ENCODE measurements at regions not wholly inside any gene's neighbourhood (a gene's known extent, or its start where the extent isn't known, plus 50 kb on each side); places are given as distances from the start of the nearest gene placed in this dataset.

GRCh38 chr15:81480645-81481053, 106.6 kb upstream of the TMC3 start:
- H3K27me3 ChIP-seq (ENCODE audit: insufficient read depth, low read length): no peaks in the 10 kb centered on the region
- no peak overlapping the region for H3T11ph ChIP-seq (ENCODE audit: low read length)
- H3K4me1 ChIP-seq (ENCODE audit: insufficient read depth, low read length): peaks cover 2% of the 10 kb centered on the region; the same call in 1 of the 2 replicates
- no peaks in the 10 kb centered on the region for H3K79me1 ChIP-seq (ENCODE audit: insufficient read depth, low read depth, low read length, poor library complexity, severe bottlenecking)
- H2BK120ac ChIP-seq (ENCODE audit: low read depth, low read length, poor library complexity, severe bottlenecking): no peak overlapping the region
- H3K4me1 Mint-ChIP-seq: peaks cover 6% of the 10 kb centered on the region in 2 experiments
- no peak overlapping the region for H3K27ac Mint-ChIP-seq
- H3K56ac ChIP-seq (ENCODE audit: insufficient read length, low read depth, low read length): no peak overlapping the region
- H3K4ac ChIP-seq (ENCODE audit: low read depth, low read length): no peak overlapping the region
- H3K18ac ChIP-seq (ENCODE audit: insufficient read length, low read depth, low read length): no peak overlapping the region
- no peak overlapping the region for H3K9ac ChIP-seq (ENCODE audit: extremely low read depth, insufficient read length, low read length)
- H2AK5ac ChIP-seq (ENCODE audit: insufficient read length, low read length): no peak overlapping the region
- H4K8ac ChIP-seq (replicated peaks; ENCODE audit: insufficient read length, low read depth, low read length): no peak overlapping the region
- no peak overlapping the region for H4K5ac ChIP-seq (ENCODE audit: insufficient read length, low read depth, low read length)
- H3K4me2 ChIP-seq (ENCODE audit: insufficient read depth, insufficient read length, low read length): no peak overlapping the region
- no peak overlapping the region for H3K27ac ChIP-seq (ENCODE audit: insufficient read length, low read depth, low read length)
- peak; percentile 90 for TF ChIP-seq CTCF (conservative IDR thresholded peaks at IDR 0.05)
- H3K23ac ChIP-seq (ENCODE audit: insufficient read length, low read depth, low read length): no peak overlapping the region
- H4K91ac ChIP-seq (ENCODE audit: insufficient read length, low read depth, low read length): no peak overlapping the region
- H2AFZ ChIP-seq (ENCODE audit: low read length): peak overlapping the region; percentile 59
- H3K27me3 Mint-ChIP-seq (ENCODE audit: low read depth): no peaks in the 10 kb centered on the region
- H2BK12ac ChIP-seq (ENCODE audit: insufficient read length, low read depth, low read length): no peak overlapping the region
- H3K14ac ChIP-seq (ENCODE audit: insufficient read depth, low read length): no peak overlapping the region
- no peak overlapping the region for H3K4me3 Mint-ChIP-seq
- no peaks in the 10 kb centered on the region for H3K79me2 ChIP-seq (ENCODE audit: insufficient read depth, low read length)
- no peak overlapping the region for H2BK5ac ChIP-seq (ENCODE audit: insufficient read length, low read length)
- H3K36me3 Mint-ChIP-seq (ENCODE audit: insufficient read depth in 1 of 3, low read depth in 3 of 3): no peaks in the 10 kb centered on the region
- H3K9me3 ChIP-seq (ENCODE audit: control insufficient read depth, low read depth, low read length): no peaks in the 10 kb centered on the region
- no peaks in the 10 kb centered on the region for H3K23me2 ChIP-seq (ENCODE audit: insufficient read length, low read depth, low read length, poor library complexity, severe bottlenecking)
- no peak overlapping the region for H2BK15ac ChIP-seq (ENCODE audit: low read depth, low read length)
- no peak overlapping the region for H2BK20ac ChIP-seq (ENCODE audit: low read depth, low read length, poor library complexity, severe bottlenecking)
- H4K20me1 ChIP-seq (ENCODE audit: control insufficient read depth, insufficient read depth, insufficient read length): no peaks in the 10 kb centered on the region
- no peaks in the 10 kb centered on the region for H3K9me3 Mint-ChIP-seq
- DNase-seq: peak; percentile 45
- no CpG with 5 or more reads among the region's 7 CpGs for WGBS (ENCODE audit: extremely low coverage, insufficient read length, low lambda C conversion rate)

All from H9 (cell line).